NCI-H1417 treated with DMSO at 0.1 percent for 48 hours (cell line): ENCODE measurements at regions not wholly inside any gene's neighbourhood (a gene's known extent, or its start where the extent isn't known, plus 50 kb on each side); places are given as distances from the start of the nearest gene placed in this dataset.

Source experiments
- DNase-seq: peaks from one replicate; lab custom pipeline; 2025; lab: John Stamatoyannopoulos, UW

DNA sequence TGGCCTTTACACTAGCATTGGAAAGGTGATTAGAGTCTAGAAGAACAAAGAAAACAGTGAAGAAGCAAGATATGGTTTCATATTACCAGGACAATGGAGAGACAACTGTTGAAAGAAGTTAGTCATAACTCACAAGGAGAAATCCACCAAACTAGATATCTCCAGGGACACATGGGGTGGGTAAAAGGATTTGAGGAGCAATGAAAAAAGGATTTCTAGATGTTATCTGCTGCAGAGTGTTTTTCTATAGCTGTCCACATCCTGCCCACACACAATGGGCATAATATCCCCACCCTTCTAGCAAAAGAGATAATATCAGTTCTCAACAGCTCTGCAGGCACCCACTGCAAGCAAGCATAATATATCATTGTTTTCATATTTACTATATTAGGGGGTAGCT lies 303.1 kb downstream of the HAO1 start:
- no peak for DNase-seq

DNA sequence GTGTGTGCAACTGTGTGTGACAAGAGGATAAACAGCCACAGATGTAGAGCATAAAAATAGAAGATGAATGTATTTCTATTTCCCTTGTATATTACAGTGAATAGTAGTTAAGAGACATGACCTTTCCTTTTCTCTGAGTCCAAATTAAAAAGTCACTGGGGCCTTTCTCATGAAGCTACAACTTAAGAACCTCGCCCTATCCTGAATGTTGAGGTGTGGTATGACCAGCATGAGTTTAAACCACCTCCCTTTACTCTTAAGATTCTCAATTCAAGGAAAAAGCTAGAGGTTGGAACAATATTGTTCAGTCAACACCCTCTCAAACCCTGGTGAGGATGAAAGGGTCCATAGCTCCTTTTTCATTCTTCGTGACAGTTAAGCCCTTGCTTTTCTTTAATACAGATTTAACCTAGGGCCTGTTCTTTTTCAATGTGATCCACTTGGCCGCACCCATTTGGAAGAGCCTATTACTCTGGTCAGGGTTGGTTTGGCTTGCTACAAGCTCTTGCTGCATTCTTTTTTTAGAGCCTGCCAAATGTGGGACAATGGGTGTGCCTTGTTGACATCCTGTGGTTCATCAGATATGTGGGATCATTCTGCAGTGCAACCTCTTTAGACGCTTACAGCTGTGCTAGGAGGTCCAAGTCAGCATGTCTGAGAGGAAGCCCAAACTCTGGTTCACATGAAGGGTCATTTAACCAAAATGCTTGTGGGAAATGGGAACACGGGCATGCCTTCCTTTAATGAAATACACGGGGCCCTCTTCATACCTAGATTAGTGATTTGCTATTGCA lies 290.0 kb downstream of the HAO1 start:
- DNase-seq, result no peak

DNA sequence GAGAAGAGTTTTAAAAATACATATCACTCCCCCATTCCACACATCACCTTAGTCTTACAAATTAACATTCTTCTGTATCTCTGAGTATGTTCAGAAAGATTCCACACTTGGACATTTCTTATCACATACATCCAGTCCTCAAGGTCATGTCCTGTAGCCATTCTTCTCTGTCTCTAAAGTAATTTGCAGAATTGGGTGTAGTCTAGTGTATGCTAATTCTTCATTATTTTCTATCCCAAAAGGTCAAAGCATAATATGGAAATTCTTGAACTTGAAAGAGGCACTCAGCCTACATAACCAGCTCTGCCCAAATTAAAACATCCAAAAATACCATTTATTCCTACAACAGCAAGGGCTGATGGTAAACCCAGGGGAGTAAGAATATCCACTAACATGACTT lies 286.0 kb downstream of the HAO1 start:
- DNase-seq, result no peak

DNA sequence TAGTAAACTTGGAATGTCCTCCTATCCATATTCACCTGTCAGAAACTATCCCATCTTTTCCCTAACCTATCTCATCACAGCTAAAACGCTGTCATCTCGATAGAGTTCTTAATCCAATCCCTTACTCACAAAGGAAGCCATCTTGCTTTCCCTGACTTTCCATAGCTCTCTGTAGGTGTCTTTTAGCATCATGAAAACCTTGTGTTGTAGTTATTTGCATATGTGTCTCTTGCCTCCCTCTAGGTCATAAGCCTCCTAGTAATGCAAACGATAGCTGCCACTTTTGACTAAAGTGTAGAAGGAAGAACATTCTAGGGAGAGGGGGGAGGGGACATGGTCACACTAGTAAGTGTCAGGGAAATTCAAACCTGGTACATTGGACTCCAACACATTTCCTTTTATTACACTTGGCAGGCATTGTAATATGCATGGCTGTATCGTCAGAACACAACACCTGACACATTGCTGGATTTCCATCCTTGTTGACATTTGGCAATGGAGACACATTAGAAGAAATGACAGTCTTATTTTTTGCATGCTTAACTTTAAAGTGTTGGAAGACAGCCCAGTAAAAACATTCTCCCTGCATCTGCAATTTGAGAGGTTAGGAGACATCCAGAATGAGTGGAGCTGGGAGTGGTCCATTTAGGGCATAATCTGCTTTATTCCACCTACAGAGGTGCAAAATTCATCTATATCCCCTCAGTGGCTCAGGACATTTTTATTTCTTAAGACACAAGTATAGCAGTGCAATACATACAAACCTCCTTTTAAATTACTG lies 283.4 kb downstream of the HAO1 start:
- no peak for DNase-seq

DNA sequence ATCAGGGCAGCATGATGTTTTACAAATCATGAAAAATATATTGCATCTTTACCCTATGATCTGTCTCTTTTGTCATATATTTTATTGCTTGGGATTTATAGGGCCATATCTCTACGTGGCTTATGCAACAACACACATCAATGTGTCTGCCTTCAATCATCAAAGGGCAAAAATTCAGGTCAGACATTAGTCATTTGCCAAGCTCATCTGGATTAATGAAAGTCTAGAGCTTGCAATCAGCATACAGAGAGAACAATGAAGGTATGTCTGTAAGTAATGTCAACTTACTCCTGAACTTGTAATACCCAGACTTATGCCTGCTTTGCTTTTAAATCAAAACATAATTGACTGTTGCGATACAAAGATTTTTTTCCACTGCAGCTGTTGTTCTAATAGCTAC lies 282.7 kb downstream of the HAO1 start:
- DNase-seq, result no peak

DNA sequence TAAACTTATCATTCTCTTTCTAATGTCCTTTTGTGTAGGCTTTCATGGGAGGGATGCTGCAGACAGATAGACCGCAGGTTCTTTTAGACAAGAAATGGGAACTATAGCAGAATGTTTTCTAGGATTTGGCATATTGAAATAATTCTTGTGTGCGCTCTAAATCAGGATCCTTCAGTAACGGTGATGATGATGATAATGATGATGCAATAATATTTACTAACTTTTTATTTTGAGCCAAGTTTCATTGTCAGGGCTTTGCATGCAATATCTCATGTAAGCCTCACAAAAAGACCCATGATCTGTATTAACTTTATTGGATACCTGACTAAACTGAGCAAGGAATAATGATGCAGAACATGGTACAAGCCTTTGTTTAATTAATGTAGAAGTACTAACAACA lies 280.1 kb downstream of the HAO1 start:
- no peak for DNase-seq

DNA sequence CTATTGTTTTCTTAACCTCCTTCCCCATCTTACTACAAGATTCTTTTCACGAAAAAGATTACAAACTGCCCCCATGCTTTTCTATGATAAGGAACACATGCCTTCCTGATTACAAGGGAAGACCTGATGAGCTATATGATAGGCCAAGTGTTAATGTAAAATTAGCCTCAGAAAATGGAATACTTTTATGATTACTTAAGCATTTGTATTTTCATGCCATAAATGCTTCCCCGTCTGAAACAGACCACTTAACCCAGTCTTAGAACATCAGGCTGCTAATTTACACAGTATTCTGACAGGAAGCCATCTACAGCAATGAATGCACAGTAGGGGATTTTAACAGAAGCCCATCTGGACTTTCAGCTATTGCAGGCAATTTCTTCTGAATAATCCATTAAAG lies 274.9 kb downstream of the HAO1 start:
- DNase-seq, result no peak

DNA sequence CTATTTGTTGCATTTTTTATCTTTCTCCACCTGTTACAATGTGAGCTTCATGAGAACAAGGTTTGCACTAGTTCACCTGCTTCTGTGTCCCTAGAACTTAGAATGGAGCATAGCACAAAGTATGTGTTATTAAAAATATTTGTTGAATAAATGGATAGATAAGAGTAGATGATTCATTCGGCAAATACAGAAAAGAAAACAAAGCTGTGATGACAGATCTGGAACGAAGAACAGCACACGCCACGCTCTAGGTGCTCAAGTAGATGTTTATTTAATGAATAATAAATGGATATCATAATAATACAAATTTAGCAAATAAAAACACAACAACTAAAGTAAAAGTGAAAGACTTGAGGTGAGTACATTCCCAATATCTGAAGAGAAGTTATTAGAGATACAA lies 273.1 kb downstream of the HAO1 start:
- no peak for DNase-seq

DNA sequence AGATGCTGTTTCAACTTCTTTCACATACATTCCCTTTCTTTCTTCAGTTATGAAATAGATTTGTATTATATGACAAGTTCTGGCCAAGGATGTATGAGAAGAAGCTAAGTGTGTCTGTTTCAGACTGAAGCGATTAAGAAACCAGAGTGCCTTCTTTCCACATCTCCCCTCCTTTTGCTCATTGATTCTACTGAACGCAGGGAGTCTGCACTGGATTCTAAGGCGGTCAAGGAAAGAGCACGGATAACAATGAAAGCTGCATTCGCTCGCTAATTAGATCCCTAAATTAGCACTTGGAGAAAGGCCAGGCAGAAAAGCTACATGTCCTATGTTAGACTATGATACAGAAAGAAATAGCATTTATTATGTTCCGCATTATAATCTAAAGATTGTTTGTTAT lies 267.7 kb downstream of the HAO1 start:
- DNase-seq, result no peak

DNA sequence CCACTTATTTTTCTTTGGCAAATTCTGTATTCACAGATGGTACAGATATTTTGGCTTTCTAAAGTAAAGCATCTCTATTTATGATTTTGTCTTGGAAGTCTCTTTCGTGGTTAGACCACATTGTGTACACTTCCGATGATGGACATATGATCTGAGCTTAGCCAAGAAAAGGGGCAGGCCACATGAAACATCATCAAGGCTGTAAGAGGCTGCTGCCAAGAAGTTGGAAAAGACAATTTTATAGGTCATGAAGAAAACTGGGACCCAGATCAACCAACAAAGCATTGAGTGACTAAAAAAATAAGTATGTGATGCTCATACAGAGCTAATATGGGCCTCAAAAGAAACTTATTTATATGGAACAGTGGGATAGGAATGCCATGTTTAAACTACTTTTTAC lies 266.4 kb downstream of the HAO1 start:
- DNase-seq, result no peak

DNA sequence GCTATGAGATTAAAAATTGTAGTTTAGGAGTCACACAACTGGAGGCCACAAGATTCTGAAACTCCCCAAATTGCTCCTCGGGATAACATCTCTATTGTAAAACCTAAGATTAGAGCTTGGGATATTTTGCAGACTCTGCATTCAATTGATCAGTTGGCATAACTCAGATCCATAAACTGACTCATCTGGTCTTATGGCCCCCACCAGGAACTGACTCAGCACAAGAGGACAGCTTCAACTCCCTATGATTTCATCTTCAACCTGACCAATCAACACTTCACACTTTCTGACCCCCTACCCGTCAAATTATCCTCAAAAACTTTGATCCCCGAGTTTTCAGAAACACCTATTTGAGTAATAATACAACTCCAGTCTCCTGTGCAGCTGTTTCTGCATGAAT lies 257.3 kb downstream of the HAO1 start:
- no peak for DNase-seq

DNA sequence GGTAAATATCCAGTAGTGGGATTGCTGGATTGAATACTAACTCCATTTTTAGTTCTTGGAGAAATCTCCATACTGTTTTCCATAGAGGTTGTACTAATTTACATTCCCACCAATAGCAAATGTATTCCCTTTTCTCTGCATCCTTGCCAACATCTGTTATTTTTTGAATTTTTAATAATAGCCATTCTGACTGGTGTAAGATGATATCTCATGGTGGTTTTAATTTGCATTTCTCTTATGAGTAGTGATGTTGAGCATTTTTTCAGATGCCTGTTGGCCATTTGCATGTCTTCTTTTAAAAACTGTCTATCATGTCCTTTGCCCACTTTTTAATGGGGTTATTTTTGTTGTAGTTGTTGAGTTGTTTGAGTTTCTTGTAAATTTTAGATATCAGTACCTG lies 253.2 kb downstream of the HAO1 start:
- no peak for DNase-seq

DNA sequence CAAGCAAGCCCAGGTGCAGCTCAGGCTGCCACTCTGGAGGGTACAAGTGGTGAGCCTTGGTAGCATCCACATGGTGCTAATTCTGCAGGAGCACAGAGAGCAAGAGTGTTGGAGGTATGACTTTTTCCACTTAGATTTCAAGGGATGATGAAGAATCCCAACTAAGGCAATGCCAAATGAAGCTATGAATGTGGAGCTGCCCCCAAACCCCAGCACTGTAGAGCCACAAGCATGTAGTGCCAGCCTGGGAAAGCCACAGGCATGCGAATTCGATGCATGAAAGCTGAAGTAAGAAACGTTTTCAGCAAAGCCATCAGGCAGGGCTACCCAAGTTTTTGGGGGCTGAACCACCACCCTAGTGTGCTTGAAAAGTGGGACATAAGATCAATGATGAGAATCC lies 251.1 kb downstream of the HAO1 start:
- no peak for DNase-seq

DNA sequence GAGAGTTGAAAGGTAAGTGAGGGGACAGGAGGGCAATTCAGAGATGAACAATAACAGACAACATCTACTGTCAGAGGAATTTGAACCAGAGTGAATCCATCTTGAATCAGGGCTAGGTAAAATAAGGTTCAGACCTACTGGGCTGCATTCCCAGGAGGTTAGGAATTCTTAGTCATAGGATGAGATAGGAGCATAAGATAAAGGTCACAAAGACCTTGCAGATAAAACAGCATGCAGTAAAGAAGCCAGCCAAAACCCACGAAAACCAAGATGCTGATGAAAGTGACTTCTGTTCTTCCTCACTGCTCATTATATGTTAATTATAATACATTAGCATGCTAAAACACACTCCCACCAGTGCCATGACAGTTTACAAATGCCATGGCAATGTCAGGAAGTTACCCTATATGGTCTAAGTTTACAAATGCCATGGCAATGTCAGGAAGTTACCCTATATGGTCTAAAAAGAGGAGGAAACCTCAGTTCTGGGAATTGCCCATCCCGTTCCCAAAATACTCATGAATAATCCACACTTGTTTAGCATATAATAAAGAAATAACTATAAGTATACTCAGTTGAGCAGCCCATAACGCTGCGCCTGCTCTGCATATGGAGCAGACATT lies 248.5 kb downstream of the HAO1 start:
- DNase-seq, result no peak

DNA sequence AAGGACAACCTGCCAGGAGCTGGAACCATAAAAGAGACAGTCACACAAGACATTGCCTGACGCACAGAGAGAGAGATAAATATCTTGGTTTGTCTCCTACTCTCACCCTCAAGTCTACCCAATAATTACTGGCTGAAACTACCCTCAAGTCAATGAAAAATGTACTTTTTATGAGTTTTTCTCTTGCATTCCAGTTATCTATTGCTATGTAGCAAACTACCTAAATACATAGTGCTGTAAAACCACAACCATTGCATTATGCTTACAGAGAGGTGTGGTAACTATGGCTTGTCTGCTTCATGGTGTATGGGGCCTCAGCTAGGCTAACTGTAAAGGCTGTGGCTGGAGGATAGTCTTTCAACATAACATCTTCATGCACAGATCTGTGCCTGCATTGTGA lies 247.8 kb downstream of the HAO1 start:
- DNase-seq, result no peak

DNA sequence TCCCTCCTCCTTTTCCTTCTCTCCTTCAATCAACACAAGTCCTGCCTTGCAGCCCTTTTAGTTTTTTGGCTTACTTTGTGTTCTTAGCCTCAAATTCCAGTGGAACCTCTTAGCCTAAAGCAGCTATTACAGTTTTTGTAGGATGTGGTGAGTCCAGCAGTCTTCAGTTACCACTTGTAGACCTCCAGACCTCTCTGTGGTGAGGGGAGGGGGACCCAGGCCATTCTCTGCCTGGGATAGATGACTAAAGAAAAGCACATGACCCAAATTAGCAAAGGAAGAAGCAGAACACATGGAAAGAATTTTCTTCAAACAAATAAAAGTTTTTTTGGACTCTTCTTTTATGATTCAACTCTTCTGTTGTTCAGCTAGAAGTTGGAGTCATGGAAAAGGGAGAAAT lies 246.5 kb downstream of the HAO1 start:
- DNase-seq, result no peak

DNA sequence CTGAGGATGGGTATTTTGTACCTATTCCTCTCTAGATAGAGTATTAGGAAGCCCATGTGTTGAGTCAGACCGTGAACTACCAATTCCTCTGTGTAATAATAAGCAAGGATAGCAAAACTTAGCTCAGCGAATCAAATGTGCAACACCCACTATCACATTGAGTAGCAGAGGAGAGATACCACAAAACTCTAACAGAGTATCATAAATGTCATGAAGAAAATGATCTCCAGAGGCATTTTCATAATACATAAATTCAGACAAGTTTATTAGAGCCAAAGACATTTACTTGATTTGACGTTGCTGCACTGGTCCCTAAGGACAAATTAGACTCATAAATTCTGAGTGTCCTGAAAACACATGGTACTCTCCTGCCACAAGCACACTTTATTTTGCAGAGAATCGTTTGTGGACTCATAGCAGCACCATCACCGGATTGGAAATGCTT lies 245.2 kb downstream of the HAO1 start:
- no peak for DNase-seq

DNA sequence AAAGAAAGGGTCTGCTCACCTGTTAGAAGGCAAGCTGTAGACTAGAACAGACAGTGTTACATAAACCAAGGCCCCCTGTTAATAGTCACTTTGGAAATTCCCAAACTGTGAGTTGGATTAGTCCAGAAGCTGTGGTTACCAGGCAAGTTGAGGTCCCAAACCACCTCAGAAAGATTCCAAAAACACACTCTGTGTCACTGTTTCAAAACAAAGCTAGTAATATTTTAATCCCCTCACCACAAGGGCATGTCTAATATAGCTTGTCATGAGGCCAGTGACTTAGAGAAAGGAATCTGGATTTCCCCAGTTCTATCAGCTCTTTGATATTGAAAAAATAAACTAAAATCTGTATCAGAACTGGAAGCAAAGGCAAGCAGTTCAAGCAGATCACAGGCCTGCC lies 244.6 kb downstream of the HAO1 start:
- DNase-seq, result no peak

DNA sequence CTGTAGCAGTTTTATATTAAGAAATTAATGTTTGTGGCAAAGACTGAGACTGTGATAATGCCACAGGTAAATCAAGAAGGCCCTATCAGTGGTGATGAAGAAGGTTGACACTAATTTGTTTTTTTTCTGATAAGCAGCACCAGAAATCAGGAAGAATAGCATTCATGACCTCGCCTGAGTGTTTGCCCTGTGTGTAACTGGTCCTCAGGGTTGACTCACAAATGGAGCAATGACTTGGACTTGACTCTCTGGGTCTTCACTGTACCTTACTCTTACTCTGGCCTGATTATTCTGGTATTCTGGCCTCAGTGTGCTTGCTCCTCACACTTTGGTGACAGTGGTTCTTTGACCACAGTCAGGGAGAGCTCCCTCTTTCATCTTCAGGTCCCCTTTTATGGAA lies 243.9 kb downstream of the HAO1 start:
- no peak for DNase-seq

DNA sequence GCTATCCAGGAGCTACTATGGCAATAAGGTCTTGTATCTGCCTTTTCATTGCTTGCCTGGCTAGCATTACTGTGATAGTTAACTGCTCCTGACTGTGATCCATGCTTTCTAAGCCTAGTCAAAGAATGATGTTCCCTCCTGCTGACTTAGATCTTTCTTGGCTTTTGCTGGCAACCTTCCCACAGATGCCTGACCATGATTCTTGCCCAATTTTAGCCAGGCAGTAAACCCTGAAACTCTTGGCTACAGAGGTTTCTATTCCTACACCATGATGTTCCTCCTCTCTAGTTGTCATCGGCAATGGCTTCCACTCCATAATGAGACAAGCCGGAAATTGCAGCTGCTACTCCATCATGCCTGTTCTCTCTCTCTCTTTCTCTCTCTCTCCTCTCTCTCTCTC lies 238.1 kb downstream of the HAO1 start:
- DNase-seq, result no peak

DNA sequence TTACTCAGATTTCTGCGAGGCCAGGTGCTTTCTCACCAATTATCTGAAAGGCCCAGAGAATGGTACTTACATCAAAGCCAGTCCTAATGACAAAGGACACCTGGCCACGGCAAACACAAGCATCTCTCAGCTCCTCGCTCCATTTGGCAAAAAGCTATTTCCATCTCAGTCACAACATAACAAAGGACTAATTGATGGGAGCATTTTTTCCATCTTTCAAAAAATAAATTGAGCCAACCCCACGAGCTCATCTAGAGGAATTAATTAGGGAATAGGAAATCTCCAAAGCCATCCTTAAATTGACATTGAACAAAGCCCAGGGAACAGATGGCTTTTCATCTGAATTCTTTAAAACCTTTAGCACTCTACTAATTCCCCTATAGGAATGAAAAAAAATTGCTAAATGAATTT lies 236.7 kb downstream of the HAO1 start:
- DNase-seq, result peak; percentile 99

DNA sequence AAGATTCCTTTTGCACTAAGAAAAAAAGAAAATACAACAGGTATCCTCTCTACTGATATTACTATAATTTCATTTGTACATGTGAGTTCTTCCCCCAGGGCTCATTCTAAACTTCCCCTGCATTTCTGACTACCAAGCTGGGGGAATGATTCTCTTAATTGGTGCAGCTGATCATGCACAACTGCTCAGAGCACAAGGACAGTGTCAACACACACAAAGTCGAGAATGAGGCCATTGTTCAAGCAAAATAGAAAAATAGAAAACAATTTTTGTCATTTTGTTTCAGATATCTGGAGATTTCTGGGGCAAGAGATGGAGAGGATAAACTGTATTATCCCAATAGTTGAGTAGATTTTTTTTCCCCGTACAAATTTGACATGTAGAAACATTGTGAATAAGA lies 236.3 kb downstream of the HAO1 start:
- no peak for DNase-seq

DNA sequence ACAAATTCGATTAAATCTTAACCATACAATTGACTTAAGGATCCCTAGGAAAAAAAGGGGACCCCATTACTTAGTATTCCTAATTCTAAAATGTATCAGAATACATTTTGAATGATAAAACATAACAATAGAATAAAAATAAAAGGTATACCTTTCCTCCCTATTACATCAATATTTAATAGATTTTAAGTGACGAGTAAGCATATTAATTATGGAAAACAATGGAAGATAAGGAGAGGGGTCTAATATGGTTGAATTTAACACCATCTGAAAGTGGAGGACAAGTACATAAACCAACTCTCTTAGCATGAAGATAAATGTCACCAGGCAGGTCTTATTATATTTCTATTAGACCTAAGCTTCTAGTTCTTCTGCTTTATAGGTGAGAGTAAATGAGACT lies 232.1 kb downstream of the HAO1 start:
- no peak for DNase-seq
